Esophagus muscularis mucosa (tissue), 4 donors: ENCODE measurements at regions not wholly inside any gene's neighbourhood (a gene's known extent, or its start where the extent isn't known, plus 50 kb on each side); places are given as distances from the start of the nearest gene placed in this dataset.

Experiments
- CTCF ChIP-seq, 3 experiments: fragments of 200-600 bp in 2 of 3; fragments of 450-650 bp in 1 of 3; sonication (generic) in 2 of 3; IDR thresholded peaks; one replicate each; pipeline ENCODE4 v1.5.1; 2017 to 2019; ENCODE audit warnings: antibody characterized with exemption in 3 of 3, mild to moderate bottlenecking in 2 of 3, moderate library complexity in 1 of 3
- EP300 ChIP-seq: sonication (generic); formaldehyde crosslinking; IDR thresholded peaks from one replicate; pipeline ENCODE4 v1.6.1; 2017; ENCODE audit warnings: antibody characterized with exemption
- POLR2A ChIP-seq: fragments of 450-650 bp; IDR thresholded peaks from one replicate; pipeline ENCODE4 v1.6.1; 2017; ENCODE audit warnings: antibody characterized with exemption, moderate library complexity, mild to moderate bottlenecking, low read depth
- POLR2AphosphoS5 ChIP-seq, 2 donors: sonication (generic); formaldehyde crosslinking; IDR thresholded peaks; one replicate each; pipeline ENCODE4 v1.6.1; 2017; ENCODE audit warnings: antibody characterized with exemption in 2 of 2

GRCh38 chr10:36538953-36539586 lies 586.3 kb upstream of the ANKRD30A start:
- TF ChIP-seq POLR2AphosphoS5 (IDR thresholded peaks at IDR 0.05) (no peak), CTCF (IDR thresholded peaks at IDR 0.05) (no peak), POLR2A (no peak), EP300 (no peak)
